HG03571 (cell line): ENCODE measurements at regions not wholly inside any gene's neighbourhood (a gene's known extent, or its start where the extent isn't known, plus 50 kb on each side); places are given as distances from the start of the nearest gene placed in this dataset.

Experiments
- ATAC-seq: cut with Tn5 transposase; IDR thresholded peaks from one replicate; pipeline ENCODE4 v1.9.1; 2021; ENCODE audit not compliant: unreplicated experiment

- ATAC-seq = no peak
These were observed 1561.5 kb downstream of the MRPL39 start for GRCh38 chr21:24045775-24046215.

GRCh38 chr21:24045373-24045772 is 1561.9 kb downstream of the MRPL39 start:
- no peak for ATAC-seq

- ATAC-seq = no peak
These were observed 1564.6 kb downstream of the MRPL39 start for GRCh38 chr21:24042687-24043086.

GRCh38 chr21:24032709-24033232 is 1574.5 kb downstream of the MRPL39 start:
- no peak for ATAC-seq

- ATAC-seq = no peak
These were observed 1579.9 kb downstream of the MRPL39 start for GRCh38 chr21:24027396-24027795.

- no peak for ATAC-seq
These were observed 1582.2 kb downstream of the MRPL39 start for GRCh38 chr21:24025101-24025500.

DNA sequence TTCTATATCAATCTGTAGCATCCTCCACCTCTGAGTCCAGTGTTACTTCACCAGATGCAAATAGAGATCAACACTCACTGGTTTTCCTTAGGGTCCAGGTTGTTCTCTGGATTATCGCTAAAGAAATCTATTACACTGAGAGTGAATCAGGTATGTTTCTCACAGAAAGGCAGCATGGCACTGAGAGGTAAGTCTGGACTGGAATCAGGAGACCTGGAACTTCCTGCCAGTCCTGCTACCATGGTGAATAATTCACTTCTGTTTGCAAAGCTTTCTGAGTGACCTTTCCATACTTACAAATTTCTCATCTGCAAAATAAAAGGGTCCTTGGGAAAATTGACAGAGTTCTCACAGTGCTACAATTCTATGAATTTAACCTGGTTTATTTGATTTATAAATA is 1583.3 kb downstream of the MRPL39 start:
- ATAC-seq = no peak

- ATAC-seq = no peak
These were observed 1583.9 kb downstream of the MRPL39 start for GRCh38 chr21:24023402-24023801.

- ATAC-seq = no peak
These were observed 1592.9 kb downstream of the MRPL39 start for GRCh38 chr21:24014381-24014780.

GRCh38 chr21:24011087-24011486 is 1596.2 kb downstream of the MRPL39 start:
- ATAC-seq = no peak

DNA sequence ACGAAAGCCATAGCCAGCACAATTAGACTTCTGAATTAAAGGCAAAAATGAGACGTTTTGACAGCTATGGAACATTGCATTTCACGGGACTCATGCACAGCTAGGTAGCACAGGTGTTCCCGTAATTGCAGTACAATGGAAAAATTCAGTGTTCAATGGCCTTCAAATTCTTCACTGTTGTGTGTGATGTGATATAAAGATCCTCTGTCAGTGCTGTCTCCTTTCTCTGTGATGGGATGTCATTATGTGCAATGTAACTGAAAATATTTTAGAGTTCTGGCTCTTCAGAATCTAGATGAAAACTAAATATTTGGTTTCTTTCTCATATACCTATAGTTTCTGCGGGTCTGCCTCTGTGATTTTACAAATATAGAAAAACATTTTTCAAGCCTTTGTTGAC is 1599.7 kb downstream of the MRPL39 start:
- no peak for ATAC-seq

GRCh38 chr21:23986987-23987386 is 1620.3 kb downstream of the MRPL39 start:
- no peak for ATAC-seq

DNA sequence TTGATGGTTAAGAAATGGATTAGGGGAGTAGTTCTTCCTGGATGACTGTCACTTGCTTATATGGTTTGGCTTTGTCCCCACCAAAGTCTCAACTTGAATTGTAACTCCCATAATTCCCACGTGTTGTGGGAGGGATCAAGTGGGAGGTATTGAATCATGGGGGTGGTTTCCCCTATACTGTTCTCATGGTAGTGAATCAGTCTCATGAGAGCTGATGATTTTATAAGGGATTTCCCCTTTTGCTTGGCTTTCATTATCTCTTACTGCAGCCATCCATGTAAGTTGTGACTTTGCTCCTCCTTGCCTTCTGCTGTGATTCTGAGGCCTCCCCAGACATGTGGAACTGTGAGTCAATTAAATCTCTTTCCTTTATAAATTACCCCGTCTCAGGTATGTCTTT is 1621.1 kb downstream of the MRPL39 start:
- ATAC-seq = no peak

- ATAC-seq = no peak
These were observed 1624.7 kb downstream of the MRPL39 start for GRCh38 chr21:23982546-23982945.

GRCh38 chr21:23977971-23978370 is 1629.3 kb downstream of the MRPL39 start:
- ATAC-seq = no peak

- ATAC-seq = peak; percentile 94
These were observed 1638.3 kb downstream of the MRPL39 start for GRCh38 chr21:23968722-23969647.

- ATAC-seq = no peak
These were observed 1639.3 kb downstream of the MRPL39 start for GRCh38 chr21:23968008-23968407.

DNA sequence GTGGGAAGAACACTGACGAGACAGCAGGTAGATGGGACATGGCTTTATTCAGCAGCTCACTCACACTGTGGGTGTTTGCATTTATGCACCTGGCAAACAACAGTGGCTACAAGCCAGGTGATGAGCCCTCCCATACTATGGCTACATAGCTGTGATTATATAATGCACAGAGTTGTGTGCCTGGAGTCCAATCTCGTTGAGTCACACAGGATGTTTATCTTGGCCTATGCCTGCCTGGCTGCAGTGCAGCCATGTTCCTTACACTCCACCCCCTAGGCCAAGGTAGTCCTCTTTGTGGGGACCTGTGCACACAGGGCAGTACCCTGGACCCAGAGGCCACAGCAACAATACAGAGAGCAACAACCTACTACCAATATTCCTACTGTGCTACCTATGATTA is 1643.8 kb downstream of the MRPL39 start:
- no peak for ATAC-seq

- ATAC-seq = no peak
These were observed 1646.5 kb downstream of the MRPL39 start for GRCh38 chr21:23960769-23961168.

- no peak for ATAC-seq
These were observed 1652.0 kb downstream of the MRPL39 start for GRCh38 chr21:23955135-23955843.

- no peak for ATAC-seq
These were observed 1655.0 kb downstream of the MRPL39 start for GRCh38 chr21:23952269-23952668.

DNA sequence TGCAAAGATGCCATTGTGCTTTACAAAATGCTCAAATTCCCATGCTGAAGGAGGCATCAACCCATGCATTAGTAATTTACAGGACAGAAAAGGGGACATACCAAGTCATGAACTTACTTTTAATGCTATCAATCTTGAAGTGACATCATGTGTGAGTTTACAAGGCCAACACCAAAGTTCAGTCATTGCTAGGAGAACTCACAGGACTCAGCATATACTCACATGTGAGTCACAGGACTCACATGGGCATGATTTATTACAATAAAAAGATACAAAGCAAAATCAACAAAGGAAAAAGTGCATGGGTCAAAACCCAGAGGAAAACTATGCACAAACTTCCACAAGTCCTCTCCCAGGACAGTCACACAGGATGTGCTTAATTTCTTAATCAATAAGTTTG is 1656.0 kb downstream of the MRPL39 start:
- ATAC-seq = no peak
